IMR-90 (cell line): ENCODE measurements at regions not wholly inside any gene's neighbourhood (a gene's known extent, or its start where the extent isn't known, plus 50 kb on each side); places are given as distances from the start of the nearest gene placed in this dataset.

Experiments
- ATAC-seq: fragments of 200-7000 bp; cut with Tn5 transposase; 2 replicates; pipeline ENCODE4 v1.9.1; 2020; ENCODE audit warnings: low read depth, mild to moderate bottlenecking, moderate library complexity
- BruUV-seq: library from RNA; stranded (reverse); fragments of 400-500 nt; replicated peaks from 2 replicates; lab custom pipeline; 2021; lab: Mats Ljungman, UMichigan
- CTCF ChIA-PET: fragments of 300-600 bp; formaldehyde crosslinking; extraction: SDS; loops from one replicate; lab custom pipeline; 2021; ENCODE audit warnings: antibody characterized with exemption; lab: Yijun Ruan, JAX
- POLR2A ChIA-PET: fragments of 300-600 bp; sonication (Branson Sonifier 250); formaldehyde crosslinking; loops from one replicate; lab custom pipeline; 2022; ENCODE audit warnings: antibody characterized with exemption; ENCODE audit not compliant: unreplicated experiment; lab: Charles Lee
- DNase-seq: peaks from one replicate; pipeline ENCODE4 v3.0.0; 2013
- H2AFZ ChIP-seq: replicated peaks from 2 replicates; pipeline ENCODE3; 2013; ENCODE audit warnings: low read length, mild to moderate bottlenecking; ENCODE audit not compliant: poor library complexity
- H2AK5ac ChIP-seq: 2 replicates; pipeline ENCODE4 v1.6.1; 2013; ENCODE audit warnings: low read depth, low read length, inconsistent platforms
- H2AK9ac ChIP-seq: replicated peaks from 2 replicates; pipeline ENCODE3; 2013; ENCODE audit warnings: mild to moderate bottlenecking, low read depth, low read length, moderate library complexity; ENCODE audit not compliant: poor library complexity
- H2BK120ac ChIP-seq: 2 replicates; pipeline ENCODE4 v1.6.1; 2013; ENCODE audit warnings: low read depth, low read length, inconsistent platforms
- H2BK15ac ChIP-seq: 3 replicates; pipeline ENCODE4 v1.6.1; 2013; ENCODE audit warnings: low read depth, low read length, inconsistent platforms
- H2BK20ac ChIP-seq: 2 replicates; pipeline ENCODE4 v1.6.1; 2013; ENCODE audit warnings: low read depth, mild to moderate bottlenecking, inconsistent platforms, low read length, moderate library complexity
- H2BK5ac ChIP-seq: 2 replicates; pipeline ENCODE4 v1.6.1; 2013; ENCODE audit warnings: mild to moderate bottlenecking, low read depth, low read length, inconsistent platforms; ENCODE audit not compliant: poor library complexity, severe bottlenecking
- H3K14ac ChIP-seq: replicated peaks from 2 replicates; pipeline ENCODE4 v1.6.1; 2013; ENCODE audit warnings: low read depth, low read length, inconsistent platforms
- H3K18ac ChIP-seq: 2 replicates; pipeline ENCODE4 v1.6.1; 2013; ENCODE audit warnings: low read depth, low read length, control low read depth
- H3K23ac ChIP-seq: 2 replicates; pipeline ENCODE4 v1.6.1; 2013; ENCODE audit warnings: low read depth, low read length, inconsistent platforms
- H3K27ac ChIP-seq: 2 replicates; pipeline ENCODE4 v1.5.1; 2013; ENCODE audit warnings: mild to moderate bottlenecking, control low read depth, low read length; ENCODE audit not compliant: insufficient read depth
- H3K27me3 ChIP-seq: 2 replicates; pipeline ENCODE4 v1.6.1; 2013; ENCODE audit warnings: low read length; ENCODE audit not compliant: control insufficient read depth, insufficient read depth
- H3K36me3 ChIP-seq: 2 replicates; pipeline ENCODE4 v1.6.1; 2013; ENCODE audit warnings: low read length, mixed read lengths; ENCODE audit not compliant: control insufficient read depth, insufficient read depth
- H3K4ac ChIP-seq: 2 replicates; pipeline ENCODE4 v1.6.1; 2013; ENCODE audit warnings: low read depth, low read length, inconsistent platforms
- H3K4me1 ChIP-seq: 2 replicates; pipeline ENCODE4 v1.6.1; 2013; ENCODE audit warnings: low read length, mixed read lengths; ENCODE audit not compliant: control insufficient read depth, insufficient read depth
- H3K4me2 ChIP-seq: 2 replicates; pipeline ENCODE4 v1.6.1; 2013; ENCODE audit warnings: low read depth, mild to moderate bottlenecking, control low read depth, low read length, moderate library complexity
- H3K4me3 ChIP-seq: 2 replicates; pipeline ENCODE4 v1.5.1; 2013; ENCODE audit warnings: low read depth, mild to moderate bottlenecking, control low read depth, low read length, moderate library complexity; ENCODE audit not compliant: insufficient read depth
- H3K56ac ChIP-seq: 2 replicates; pipeline ENCODE4 v1.6.1; 2013; ENCODE audit warnings: low read length, inconsistent platforms; ENCODE audit not compliant: insufficient read depth; ENCODE audit errors: extremely low read depth
- H3K79me1 ChIP-seq, 2 experiments: 2 replicates each; pipeline ENCODE4 v1.6.1; 2013; ENCODE audit warnings: low read length in 2 of 2, inconsistent platforms in 1 of 2, low read depth in 1 of 2
- H3K9ac ChIP-seq: 2 replicates; pipeline ENCODE4 v1.6.1; 2013; ENCODE audit warnings: low read depth, low read length, control low read depth
- H3K9me1 ChIP-seq: 2 replicates; pipeline ENCODE4 v1.6.1; 2013; ENCODE audit warnings: low read length, inconsistent platforms; ENCODE audit not compliant: insufficient read depth
- H3K9me3 ChIP-seq: 2 replicates; pipeline ENCODE4 v1.6.1; 2013; ENCODE audit warnings: low read length; ENCODE audit not compliant: control insufficient read depth, insufficient read depth
- H4K20me1 ChIP-seq: 2 replicates; pipeline ENCODE4 v1.6.1; 2013; ENCODE audit warnings: low read length, inconsistent platforms; ENCODE audit not compliant: insufficient read depth
- H4K5ac ChIP-seq: 2 replicates; pipeline ENCODE4 v1.6.1; 2013; ENCODE audit warnings: mild to moderate bottlenecking, low read depth, low read length, control low read depth
- H4K8ac ChIP-seq, 2 experiments: 2 replicates each; pipeline ENCODE4 v1.6.1; 2013; ENCODE audit warnings: low read depth in 2 of 2, low read length in 2 of 2, control low read depth in 1 of 2, inconsistent platforms in 1 of 2
- H4K91ac ChIP-seq: 2 replicates; pipeline ENCODE4 v1.6.1; 2013; ENCODE audit warnings: low read depth, low read length, inconsistent platforms; ENCODE audit not compliant: insufficient read depth
- BHLHE40 ChIP-seq: fragments of 150-350 bp; IDR thresholded peaks from 2 replicates; pipeline ENCODE4 v1.6.1; 2016; ENCODE audit warnings: mild to moderate bottlenecking, low read depth, low read length
- CEBPB ChIP-seq: IDR thresholded peaks from 2 replicates; pipeline ENCODE4 v1.6.1; 2012; ENCODE audit warnings: low read depth, low read length, improper control_type of control experiment
- CHD1 ChIP-seq: IDR thresholded peaks from 2 replicates; pipeline ENCODE4 v1.6.1; 2012; ENCODE audit warnings: low read depth, low read length, improper control_type of control experiment
- FOS ChIP-seq: fragments of 150-350 bp; IDR thresholded peaks from 2 replicates; pipeline ENCODE4 v1.6.1; 2016; ENCODE audit warnings: low read depth, low read length
- MAFK ChIP-seq: IDR thresholded peaks from 2 replicates; pipeline ENCODE4 v1.6.1; 2012; ENCODE audit warnings: low read depth, low read length, improper control_type of control experiment
- MAZ ChIP-seq: IDR thresholded peaks from 2 replicates; pipeline ENCODE4 v1.6.1; 2012; ENCODE audit warnings: low read depth, mild to moderate bottlenecking, low read length, improper control_type of control experiment, moderate library complexity, borderline replicate concordance
- MXI1 ChIP-seq: IDR thresholded peaks from 2 replicates; pipeline ENCODE4 v1.6.1; 2012; ENCODE audit warnings: low read depth, mild to moderate bottlenecking, low read length, moderate library complexity, borderline replicate concordance
- NFE2L2 ChIP-seq: fragments of 150-350 bp; IDR thresholded peaks from 2 replicates; pipeline ENCODE4 v1.6.1; 2016; ENCODE audit warnings: low read depth, mild to moderate bottlenecking, low read length
- POLR2A ChIP-seq: IDR thresholded peaks from 2 replicates; pipeline ENCODE4 v1.6.1; 2012; ENCODE audit warnings: mild to moderate bottlenecking, low read depth, low read length
- RAD21 ChIP-seq: IDR thresholded peaks from 2 replicates; pipeline ENCODE4 v1.6.1; 2012; ENCODE audit warnings: low read length, improper control_type of control experiment
- RCOR1 ChIP-seq: IDR thresholded peaks from 2 replicates; pipeline ENCODE4 v1.6.1; 2012; ENCODE audit warnings: mild to moderate bottlenecking, low read length, improper control_type of control experiment; ENCODE audit not compliant: insufficient replicate concordance
- RFX5 ChIP-seq: IDR thresholded peaks from 2 replicates; pipeline ENCODE4 v1.8.0; 2012; ENCODE audit warnings: low read depth, mild to moderate bottlenecking, low read length, moderate library complexity
- SMC3 ChIP-seq: fragments of 150-350 bp; IDR thresholded peaks from 2 replicates; pipeline ENCODE4 v1.6.1; 2016; ENCODE audit warnings: low read depth, mild to moderate bottlenecking, antibody characterized with exemption, low read length, moderate library complexity
- dilution Hi-C: fragments of 300-500 bp; cut with HindIII; formaldehyde crosslinking; loops from one replicate; pipeline ENCODE4 v1.14.3; 2018; ENCODE audit warnings: low sequenced_read_pairs; ENCODE audit not compliant: unreplicated experiment
- in situ Hi-C: fragments of 300-500 bp; cut with MboI; formaldehyde crosslinking; loops from 3 replicates; pipeline ENCODE4 v1.14.3; 2019; ENCODE audit warnings: low sequenced_read_pairs, inconsistent platforms, mixed read lengths
- intact Hi-C: fragments of 100-400 bp; cut with micrococcal nuclease; formaldehyde crosslinking; loops from 2 replicates; pipeline ENCODE4 v1.10.0; 2022
- TF ChIP-seq, protein P1 (sequence below): conservative IDR thresholded peaks from 2 replicates; pipeline ENCODE4 v1.5.1; 2012; ENCODE audit warnings: mild to moderate bottlenecking, low read depth, low read length, improper control_type of control experiment
- TF ChIP-seq, protein P2 (sequence below): fragments of 150-350 bp; IDR thresholded peaks from 2 replicates; pipeline ENCODE4 v1.6.1; 2016; ENCODE audit warnings: low read depth, mild to moderate bottlenecking, low read length, moderate library complexity, borderline replicate concordance
- TF ChIP-seq, protein P3 (sequence below): fragments of 150-350 bp; IDR thresholded peaks from 2 replicates; pipeline ENCODE4 v1.6.1; 2017; ENCODE audit warnings: mild to moderate bottlenecking, antibody characterized with exemption, low read length, low read depth

DNA sequence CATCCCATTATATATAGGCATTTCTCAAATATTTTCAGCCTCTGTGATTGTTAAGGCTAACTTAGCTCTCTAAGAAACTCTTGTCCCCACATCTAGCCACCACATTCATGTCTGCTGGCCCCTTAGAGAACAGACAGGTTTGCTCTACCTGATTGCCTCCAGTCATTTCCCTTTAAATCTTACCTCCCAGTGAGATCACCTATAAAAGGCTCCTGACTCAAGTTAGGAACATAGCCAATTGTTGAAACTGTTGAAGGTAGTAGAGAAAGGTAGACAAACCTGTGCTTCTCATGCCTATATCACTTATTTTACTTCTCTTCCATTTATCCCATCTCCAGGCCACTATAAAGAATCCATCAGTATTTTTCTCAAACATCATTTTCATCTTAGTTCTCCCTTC is 771.4 kb downstream of the DIAPH3 start:
- Histone ChIP-seq H2BK5ac (no peak overlapping the region), H2BK120ac (no peak overlapping the region), H2BK20ac (no peak overlapping the region), H2AFZ (no peak overlapping the region), H2AK5ac (no peak overlapping the region), H3K4me3 (no peak overlapping the region), H4K5ac (no peak overlapping the region), H2BK15ac (no peak overlapping the region), H3K14ac (no peak overlapping the region), H3K79me1 (no peaks in the 10 kb centered on the region), H2AK9ac (no peak overlapping the region), H3K23ac (no peak overlapping the region), H3K4me1 (no peaks in the 10 kb centered on the region), H3K9ac (no peak overlapping the region), H3K4ac (no peak overlapping the region), H3K36me3 (no peaks in the 10 kb centered on the region), H3K18ac (no peak overlapping the region; the same call in 1 of the 2 replicates), H4K91ac (no peak overlapping the region), H3K27me3 (no peaks in the 10 kb centered on the region), H3K27ac (no peak overlapping the region), H4K8ac (no peak overlapping the region), H3K56ac (no peak overlapping the region), H4K20me1 (no peaks in the 10 kb centered on the region), H3K4me2 (no peak overlapping the region), H3K9me1 (no peaks in the 10 kb centered on the region), H3K9me3 (no peaks in the 10 kb centered on the region)
- TF ChIP-seq CHD1 = no peak
- TF ChIP-seq MAZ = no peak
- TF ChIP-seq SMC3 = no peak
- TF ChIP-seq MAFK = no peak
- TF ChIP-seq POLR2A = no peak
- TF ChIP-seq RCOR1 = no peak
- no peak for TF ChIP-seq CEBPB
- TF ChIP-seq NFE2L2 = no peak
- TF ChIP-seq MXI1 = no peak
- TF ChIP-seq, protein P1, sequence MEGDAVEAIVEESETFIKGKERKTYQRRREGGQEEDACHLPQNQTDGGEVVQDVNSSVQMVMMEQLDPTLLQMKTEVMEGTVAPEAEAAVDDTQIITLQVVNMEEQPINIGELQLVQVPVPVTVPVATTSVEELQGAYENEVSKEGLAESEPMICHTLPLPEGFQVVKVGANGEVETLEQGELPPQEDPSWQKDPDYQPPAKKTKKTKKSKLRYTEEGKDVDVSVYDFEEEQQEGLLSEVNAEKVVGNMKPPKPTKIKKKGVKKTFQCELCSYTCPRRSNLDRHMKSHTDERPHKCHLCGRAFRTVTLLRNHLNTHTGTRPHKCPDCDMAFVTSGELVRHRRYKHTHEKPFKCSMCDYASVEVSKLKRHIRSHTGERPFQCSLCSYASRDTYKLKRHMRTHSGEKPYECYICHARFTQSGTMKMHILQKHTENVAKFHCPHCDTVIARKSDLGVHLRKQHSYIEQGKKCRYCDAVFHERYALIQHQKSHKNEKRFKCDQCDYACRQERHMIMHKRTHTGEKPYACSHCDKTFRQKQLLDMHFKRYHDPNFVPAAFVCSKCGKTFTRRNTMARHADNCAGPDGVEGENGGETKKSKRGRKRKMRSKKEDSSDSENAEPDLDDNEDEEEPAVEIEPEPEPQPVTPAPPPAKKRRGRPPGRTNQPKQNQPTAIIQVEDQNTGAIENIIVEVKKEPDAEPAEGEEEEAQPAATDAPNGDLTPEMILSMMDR = no peak
- TF ChIP-seq, protein P2, sequence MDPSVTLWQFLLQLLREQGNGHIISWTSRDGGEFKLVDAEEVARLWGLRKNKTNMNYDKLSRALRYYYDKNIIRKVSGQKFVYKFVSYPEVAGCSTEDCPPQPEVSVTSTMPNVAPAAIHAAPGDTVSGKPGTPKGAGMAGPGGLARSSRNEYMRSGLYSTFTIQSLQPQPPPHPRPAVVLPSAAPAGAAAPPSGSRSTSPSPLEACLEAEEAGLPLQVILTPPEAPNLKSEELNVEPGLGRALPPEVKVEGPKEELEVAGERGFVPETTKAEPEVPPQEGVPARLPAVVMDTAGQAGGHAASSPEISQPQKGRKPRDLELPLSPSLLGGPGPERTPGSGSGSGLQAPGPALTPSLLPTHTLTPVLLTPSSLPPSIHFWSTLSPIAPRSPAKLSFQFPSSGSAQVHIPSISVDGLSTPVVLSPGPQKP = no peak
- TF ChIP-seq RFX5 = no peak
- no peak for TF ChIP-seq BHLHE40
- no peak for TF ChIP-seq RAD21
- no peak for TF ChIP-seq FOS
- TF ChIP-seq, protein P3, sequence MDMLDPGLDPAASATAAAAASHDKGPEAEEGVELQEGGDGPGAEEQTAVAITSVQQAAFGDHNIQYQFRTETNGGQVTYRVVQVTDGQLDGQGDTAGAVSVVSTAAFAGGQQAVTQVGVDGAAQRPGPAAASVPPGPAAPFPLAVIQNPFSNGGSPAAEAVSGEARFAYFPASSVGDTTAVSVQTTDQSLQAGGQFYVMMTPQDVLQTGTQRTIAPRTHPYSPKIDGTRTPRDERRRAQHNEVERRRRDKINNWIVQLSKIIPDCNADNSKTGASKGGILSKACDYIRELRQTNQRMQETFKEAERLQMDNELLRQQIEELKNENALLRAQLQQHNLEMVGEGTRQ = no peak
- DNase-seq (no peak), ATAC-seq (no peak)
- no TSS peak for BruUV-seq
- POLR2A ChIA-PET = no interaction called here
- in situ Hi-C loops = loop anchor here (5.0 to 25.0 kb wide), 5 partner anchors 285 to 945 kb away; no protein-coding TSS in a partner anchor
- intact Hi-C loops = loop anchor here (5.0 kb wide), 1 partner anchor 1040 kb away; no protein-coding TSS in a partner anchor
- CTCF ChIA-PET = interaction anchor here (0.5 to 3.0 kb wide), 11 partner anchors 8 to 514 kb away, joined by 3 to 10 read pairs (median 4); no protein-coding TSS in a partner anchor
- dilution Hi-C loops = no loop called here
